D721Med (cell line): ENCODE measurements at regions not wholly inside any gene's neighbourhood (a gene's known extent, or its start where the extent isn't known, plus 50 kb on each side); places are given as distances from the start of the nearest gene placed in this dataset.

Experiments
- DNase-seq: peaks from one replicate; pipeline ENCODE4 v3.0.0; 2011; ENCODE audit warnings: low spot score; ENCODE audit not compliant: insufficient read length
- FAIRE-seq: peaks from 2 replicates; lab custom pipeline; 2011; peaks lifted over from hg19 to GRCh38; lab: Jason Lieb, UNC
- CTCF ChIP-seq: IDR thresholded peaks from 2 replicates; pipeline ENCODE4 v1.5.1; 2012; ENCODE audit warnings: mild to moderate bottlenecking, control low read depth; ENCODE audit not compliant: insufficient read depth; ENCODE audit errors: missing control alignments

- no peak for FAIRE-seq
- no peak for TF ChIP-seq CTCF
- DNase-seq, result no peak
These were observed 421.5 kb upstream of the USP24 start for GRCh38 chr1:55636696-55637095.

DNA sequence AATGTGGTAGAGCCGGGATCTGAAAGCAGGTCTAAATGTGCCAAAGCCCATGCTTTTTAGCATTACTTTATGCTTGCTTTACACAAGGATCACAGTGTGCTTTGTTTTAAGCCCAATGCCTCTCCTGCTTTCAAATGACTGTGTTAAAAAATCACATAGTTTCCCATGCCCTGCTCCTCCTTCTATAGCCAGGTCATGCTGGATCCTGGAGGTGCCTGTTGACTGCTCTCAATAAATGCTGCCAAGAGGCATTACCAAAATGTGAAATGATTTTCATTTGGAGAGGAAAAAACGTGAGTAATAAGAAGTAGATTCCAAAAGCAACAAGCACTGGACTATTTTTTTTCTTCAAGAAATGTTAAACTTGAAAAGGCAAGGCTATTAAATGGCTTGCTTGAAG lies 420.7 kb upstream of the USP24 start:
- FAIRE-seq, result no peak
- TF ChIP-seq CTCF, result no peak

GRCh38 chr1:55634516-55634915 lies 419.4 kb upstream of the USP24 start:
- DNase-seq (no peak), FAIRE-seq (no peak)
- no peak for TF ChIP-seq CTCF

More for the DNA sequence above, 420.7 kb upstream of the USP24 start:
- DNase-seq, result no peak

DNA sequence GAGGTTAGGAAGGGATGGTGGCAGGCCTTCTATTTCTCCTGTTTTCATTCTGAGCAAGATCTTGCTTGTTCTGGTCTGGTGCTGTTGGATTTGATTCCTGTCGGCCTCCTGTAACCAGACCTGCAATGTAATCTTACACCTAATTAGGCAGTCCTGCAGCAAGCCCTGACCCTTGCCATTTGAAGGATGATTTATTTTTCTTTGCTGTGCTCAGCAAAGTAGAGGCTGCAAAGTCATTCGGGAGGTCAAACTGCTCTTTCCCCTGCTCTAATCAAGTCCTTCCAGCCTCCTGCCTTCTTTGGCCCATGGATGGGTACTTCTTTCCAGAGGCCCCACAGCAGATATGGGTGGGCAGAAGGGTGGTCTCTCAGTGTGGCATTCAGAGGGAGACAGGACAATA lies 417.7 kb upstream of the USP24 start:
- no peak for TF ChIP-seq CTCF
- FAIRE-seq (no peak), DNase-seq (no peak)

- FAIRE-seq (no peak), DNase-seq (no peak)
- no peak for TF ChIP-seq CTCF
These were observed 416.9 kb upstream of the USP24 start for GRCh38 chr1:55632058-55632457.

DNA sequence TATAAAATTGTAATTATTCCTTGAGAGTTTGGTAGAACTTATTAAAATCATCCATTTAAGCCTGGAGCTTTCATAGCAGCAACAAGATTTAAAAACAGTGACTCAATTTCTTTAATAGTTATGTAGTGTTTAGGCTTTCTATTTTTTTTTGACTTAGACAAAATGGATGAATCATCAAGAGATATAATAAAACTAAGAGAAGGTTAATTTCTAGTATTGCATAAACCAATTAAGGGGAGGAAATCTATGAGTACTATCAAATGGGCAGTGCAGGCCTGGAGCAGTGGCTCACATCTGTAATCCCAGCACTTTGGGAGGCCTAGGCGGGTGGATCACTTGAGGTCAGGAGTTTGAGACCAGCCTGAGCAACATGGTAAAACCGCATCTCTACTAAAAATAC lies 416.3 kb upstream of the USP24 start:
- no peak for DNase-seq
- FAIRE-seq, result no peak
- TF ChIP-seq CTCF, result no peak

DNA sequence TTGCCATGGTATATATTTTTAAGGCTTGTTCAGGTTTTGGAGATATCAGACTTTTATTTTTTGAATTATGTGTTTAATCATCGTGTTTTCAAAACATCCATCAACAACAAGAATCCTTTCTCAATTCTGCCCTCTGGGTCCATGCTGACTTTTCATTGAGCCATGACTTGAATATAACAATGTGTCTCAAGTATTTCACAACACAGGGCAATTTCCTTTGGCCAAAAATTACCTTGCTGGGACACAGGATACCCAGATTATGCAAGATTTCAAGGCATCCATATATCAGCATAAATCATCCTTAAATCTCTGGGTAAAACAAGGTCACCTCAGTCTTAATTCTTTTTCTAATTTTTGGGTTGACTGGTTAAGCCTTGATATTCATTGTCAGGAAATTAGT lies 411.2 kb upstream of the USP24 start:
- TF ChIP-seq CTCF, result no peak
- FAIRE-seq, result no peak

More for the DNA sequence above, 411.2 kb upstream of the USP24 start:
- DNase-seq, result no peak
